ENCODE measurements at regions not wholly inside any gene's neighbourhood (a gene's known extent, or its start where the extent isn't known, plus 50 kb on each side); places are given as distances from the start of the nearest gene placed in this dataset.

GRCh38 chr2:136468799-136469369 is 296.5 kb upstream of the THSD7B start:
- H3K9ac ChIP-seq (ENCODE audit: insufficient read depth in 1 of 2, low read depth in 2 of 2, low read length in 2 of 2): no peak overlapping the region
- TF ChIP-seq SAP30 (IDR thresholded peaks at IDR 0.05; ENCODE audit: borderline replicate concordance, insufficient read depth, low read depth, low read length, poor library complexity, severe bottlenecking) (no peak), KAT8 (IDR thresholded peaks at IDR 0.05; ENCODE audit: low read depth) (no peak), TFE3 (CRISPR knock-in tag; IDR thresholded peaks at IDR 0.05) (no peak), ZNF75A (CRISPR knock-in tag; IDR thresholded peaks at IDR 0.05) (no peak), HDAC2 (IDR thresholded peaks at IDR 0.05) (no peak), MEF2A (IDR thresholded peaks at IDR 0.05; ENCODE audit: control insufficient read depth, low read depth, low read length) (no peak), VEZF1 (CRISPR knock-in tag; IDR thresholded peaks at IDR 0.05) (no peak), POLR2AphosphoS2 (IDR thresholded peaks at IDR 0.05; ENCODE audit: low read length) (no peak), GTF2A2 (tag; IDR thresholded peaks at IDR 0.05) (no peak), ZBTB11 (CRISPR knock-in tag; IDR thresholded peaks at IDR 0.05) (no peak), MTA3 (IDR thresholded peaks at IDR 0.05; ENCODE audit: borderline replicate concordance) (no peak), ZNF740 (CRISPR knock-in tag; IDR thresholded peaks at IDR 0.05) (no peak), ZNF740 (tag; IDR thresholded peaks at IDR 0.05) (no peak)
- no peaks in the 10 kb centered on the region for H3K36me3 ChIP-seq (ENCODE audit: control insufficient read depth, insufficient read depth, low read length)
- POLR2A ChIA-PET: no interaction called here
- no peaks in the 10 kb centered on the region for H3K27me3 ChIP-seq (ENCODE audit: control insufficient read depth in 2 of 2, insufficient read depth in 2 of 2, low read length in 2 of 2)
- H3K27ac ChIP-seq (ENCODE audit: extremely low read depth, low read depth, low read length): no peak overlapping the region
- in situ Hi-C loops (cut with MboI): no loop called here
- intact Hi-C loops (cut with micrococcal nuclease): no loop called here
- H2AFZ ChIP-seq (ENCODE audit: low read depth, low read length): no peak overlapping the region
- no TSS peak for BruUV-seq (replicated peaks)
- no peaks in the 10 kb centered on the region for H3K4me1 ChIP-seq (replicated peaks in 1 of 2; ENCODE audit: control insufficient read depth in 2 of 2, insufficient read depth in 2 of 2, low read length in 2 of 2)
- no peak overlapping the region for H3K4me3 ChIP-seq
- DNase-seq (ENCODE audit: extremely low read depth in 1 of 4, low spot score in 3 of 4) (no peak), FAIRE-seq (no peak), ATAC-seq (no peak)
- 0% methylated on average over 6 of the region's 7 CpGs for WGBS (ENCODE audit: insufficient coverage, low coverage, missing lambda C conversion rate)
- CTCF ChIA-PET (ENCODE audit: low intra/inter-chr PET ratio): no interaction called here
- H3K9me3 ChIP-seq (replicated peaks; ENCODE audit: control insufficient read depth, insufficient read depth, low read depth, low read length): no peaks in the 10 kb centered on the region
- H4K20me1 ChIP-seq (replicated peaks; ENCODE audit: control insufficient read depth, insufficient read depth, low read length): no peaks in the 10 kb centered on the region
- H3K4me2 ChIP-seq (ENCODE audit: insufficient read depth, low read length): no peak overlapping the region
- no peaks in the 10 kb centered on the region for H3K9me1 ChIP-seq (ENCODE audit: control insufficient read depth, insufficient read depth, low read length)
- H3K79me2 ChIP-seq (ENCODE audit: control insufficient read depth, insufficient read depth, low read length): no peaks in the 10 kb centered on the region
